ENCODE measurements at regions not wholly inside any gene's neighbourhood (a gene's known extent, or its start where the extent isn't known, plus 50 kb on each side); places are given as distances from the start of the nearest gene placed in this dataset.

GRCh38 chr9:14401911-14402310 is 88.0 kb upstream of the NFIB start:
- TF ChIP-seq FOXP2 (optimal IDR thresholded peaks at IDR 0.05; ENCODE audit: borderline replicate concordance, extremely low read depth, extremely low read length, insufficient read depth) (no peak), POLR2AphosphoS5 (IDR thresholded peaks at IDR 0.05; ENCODE audit: low read depth, low read length) (no peak), SIN3A (IDR thresholded peaks at IDR 0.05; ENCODE audit: borderline replicate concordance, insufficient read depth, low read length) (no peak), TAF1 (IDR thresholded peaks at IDR 0.05; ENCODE audit: borderline replicate concordance, insufficient read depth, low read length) (no peak)
- TF ChIP-seq, protein P1, sequence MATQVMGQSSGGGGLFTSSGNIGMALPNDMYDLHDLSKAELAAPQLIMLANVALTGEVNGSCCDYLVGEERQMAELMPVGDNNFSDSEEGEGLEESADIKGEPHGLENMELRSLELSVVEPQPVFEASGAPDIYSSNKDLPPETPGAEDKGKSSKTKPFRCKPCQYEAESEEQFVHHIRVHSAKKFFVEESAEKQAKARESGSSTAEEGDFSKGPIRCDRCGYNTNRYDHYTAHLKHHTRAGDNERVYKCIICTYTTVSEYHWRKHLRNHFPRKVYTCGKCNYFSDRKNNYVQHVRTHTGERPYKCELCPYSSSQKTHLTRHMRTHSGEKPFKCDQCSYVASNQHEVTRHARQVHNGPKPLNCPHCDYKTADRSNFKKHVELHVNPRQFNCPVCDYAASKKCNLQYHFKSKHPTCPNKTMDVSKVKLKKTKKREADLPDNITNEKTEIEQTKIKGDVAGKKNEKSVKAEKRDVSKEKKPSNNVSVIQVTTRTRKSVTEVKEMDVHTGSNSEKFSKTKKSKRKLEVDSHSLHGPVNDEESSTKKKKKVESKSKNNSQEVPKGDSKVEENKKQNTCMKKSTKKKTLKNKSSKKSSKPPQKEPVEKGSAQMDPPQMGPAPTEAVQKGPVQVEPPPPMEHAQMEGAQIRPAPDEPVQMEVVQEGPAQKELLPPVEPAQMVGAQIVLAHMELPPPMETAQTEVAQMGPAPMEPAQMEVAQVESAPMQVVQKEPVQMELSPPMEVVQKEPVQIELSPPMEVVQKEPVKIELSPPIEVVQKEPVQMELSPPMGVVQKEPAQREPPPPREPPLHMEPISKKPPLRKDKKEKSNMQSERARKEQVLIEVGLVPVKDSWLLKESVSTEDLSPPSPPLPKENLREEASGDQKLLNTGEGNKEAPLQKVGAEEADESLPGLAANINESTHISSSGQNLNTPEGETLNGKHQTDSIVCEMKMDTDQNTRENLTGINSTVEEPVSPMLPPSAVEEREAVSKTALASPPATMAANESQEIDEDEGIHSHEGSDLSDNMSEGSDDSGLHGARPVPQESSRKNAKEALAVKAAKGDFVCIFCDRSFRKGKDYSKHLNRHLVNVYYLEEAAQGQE (IDR thresholded peaks at IDR 0.05; ENCODE audit: insufficient read depth in 1 of 2, low read depth in 2 of 2, low read length in 2 of 2): no peak

DNA sequence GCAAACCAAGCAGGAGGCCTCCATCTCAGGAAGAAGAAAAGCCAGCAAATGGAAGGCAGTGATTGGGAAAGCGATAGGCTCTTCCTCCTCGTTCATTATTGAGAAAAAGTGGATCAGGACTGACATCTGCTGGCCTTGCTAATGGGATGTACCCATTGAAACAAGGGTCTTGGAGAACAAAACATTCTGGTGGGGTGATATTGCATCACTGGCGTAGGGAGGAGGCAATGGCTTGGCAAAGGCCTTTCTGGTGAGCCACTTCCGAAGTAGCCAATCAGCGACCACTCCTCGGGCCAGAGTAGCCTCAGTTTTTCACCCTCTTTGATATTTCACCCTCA is 86.7 kb upstream of the NFIB start:
- no peak for TF ChIP-seq FOXP2 (optimal IDR thresholded peaks at IDR 0.05; ENCODE audit: borderline replicate concordance, extremely low read depth, extremely low read length, insufficient read depth)
- no peak for TF ChIP-seq TAF1 (IDR thresholded peaks at IDR 0.05; ENCODE audit: borderline replicate concordance, insufficient read depth, low read length)
- no peak for TF ChIP-seq POLR2AphosphoS5 (IDR thresholded peaks at IDR 0.05; ENCODE audit: low read depth, low read length)
- TF ChIP-seq, protein P1 (IDR thresholded peaks at IDR 0.05; ENCODE audit: insufficient read depth in 1 of 2, low read depth in 2 of 2, low read length in 2 of 2): no peak
- no peak for TF ChIP-seq SIN3A (IDR thresholded peaks at IDR 0.05; ENCODE audit: borderline replicate concordance, insufficient read depth, low read length)

DNA sequence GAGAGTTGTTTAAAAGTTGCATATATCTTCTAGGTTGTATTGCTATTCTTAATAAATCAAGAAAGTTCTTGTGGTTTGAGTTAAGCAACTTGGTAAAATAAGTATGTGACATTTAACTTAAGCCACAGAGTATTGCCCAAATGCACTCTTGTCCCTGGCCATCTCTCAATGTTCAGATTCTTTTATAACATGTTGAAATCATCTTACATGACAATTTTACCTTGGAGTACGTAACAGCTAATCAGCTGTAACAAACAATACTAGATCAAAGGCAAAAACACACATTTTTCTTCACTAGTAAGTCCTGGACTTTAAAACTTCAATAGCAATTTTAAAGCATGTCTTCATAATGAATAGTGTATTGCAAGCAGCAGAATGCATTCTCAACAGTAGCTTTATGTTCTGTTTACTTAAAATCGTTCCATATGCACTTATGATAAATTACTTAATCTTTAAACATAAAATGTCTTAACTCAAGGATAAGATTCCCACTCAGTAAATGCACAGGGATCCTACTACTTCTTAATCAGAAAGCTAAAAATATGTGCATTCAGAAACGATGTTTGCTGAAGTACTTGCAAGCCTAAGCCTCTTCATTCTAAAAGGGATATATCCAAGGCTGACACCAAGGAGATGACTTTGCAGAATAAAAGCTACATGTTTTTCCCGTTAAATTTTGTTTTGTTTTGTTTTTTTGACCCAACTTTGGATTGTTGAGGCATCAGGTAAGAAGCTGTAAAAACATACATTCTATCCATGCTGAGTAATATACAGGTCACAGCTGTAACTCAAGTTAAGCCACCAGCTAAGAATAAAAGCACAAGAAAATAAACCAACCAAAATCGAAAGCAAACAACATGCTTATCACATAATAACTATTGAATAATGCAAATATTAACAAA is 86.1 kb upstream of the NFIB start:
- TF ChIP-seq POLR2AphosphoS5 (IDR thresholded peaks at IDR 0.05; ENCODE audit: low read depth, low read length) (no peak), TAF1 (IDR thresholded peaks at IDR 0.05; ENCODE audit: borderline replicate concordance, insufficient read depth, low read length) (no peak), FOXP2 (optimal IDR thresholded peaks at IDR 0.05; ENCODE audit: borderline replicate concordance, extremely low read depth, extremely low read length, insufficient read depth) (no peak), SIN3A (IDR thresholded peaks at IDR 0.05; ENCODE audit: borderline replicate concordance, insufficient read depth, low read length) (no peak)

GRCh38 chr9:14398473-14398872 is 84.5 kb upstream of the NFIB start:
- TF ChIP-seq, protein P1 (IDR thresholded peaks at IDR 0.05; ENCODE audit: insufficient read depth in 1 of 2, low read depth in 2 of 2, low read length in 2 of 2): no peak
- TF ChIP-seq TAF1 (IDR thresholded peaks at IDR 0.05; ENCODE audit: borderline replicate concordance, insufficient read depth, low read length) (no peak), FOXP2 (optimal IDR thresholded peaks at IDR 0.05; ENCODE audit: borderline replicate concordance, extremely low read depth, extremely low read length, insufficient read depth) (no peak), POLR2AphosphoS5 (IDR thresholded peaks at IDR 0.05; ENCODE audit: low read depth, low read length) (no peak)

DNA sequence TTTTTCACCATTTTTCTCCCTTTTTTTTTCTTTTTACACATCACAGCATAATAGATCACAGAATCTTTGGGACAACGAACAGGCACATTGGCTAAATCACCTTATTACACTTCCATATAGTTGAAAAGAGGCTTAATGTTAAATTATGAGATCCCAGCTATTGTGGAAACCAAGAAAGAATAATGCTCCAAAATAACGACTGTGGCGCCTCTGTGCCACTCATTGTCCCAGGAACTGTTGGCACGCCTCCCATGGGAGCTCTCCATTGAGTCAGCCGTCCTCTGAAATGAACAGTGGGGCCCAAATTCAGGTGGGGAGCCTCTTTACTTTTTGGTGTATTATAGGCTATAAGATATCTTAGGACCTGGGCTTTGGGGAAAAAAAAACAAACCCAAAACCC is 82.2 kb upstream of the NFIB start:
- TF ChIP-seq TAF1 (IDR thresholded peaks at IDR 0.05; ENCODE audit: borderline replicate concordance, insufficient read depth, low read length): no peak
- TF ChIP-seq FOXP2 (optimal IDR thresholded peaks at IDR 0.05; ENCODE audit: borderline replicate concordance, extremely low read depth, extremely low read length, insufficient read depth): no peak
- no peak for TF ChIP-seq POLR2AphosphoS5 (IDR thresholded peaks at IDR 0.05; ENCODE audit: low read depth, low read length)
- no peak for TF ChIP-seq SIN3A (IDR thresholded peaks at IDR 0.05; ENCODE audit: borderline replicate concordance, insufficient read depth, low read length)
- TF ChIP-seq, protein P1 (IDR thresholded peaks at IDR 0.05; ENCODE audit: insufficient read depth in 1 of 2, low read depth in 2 of 2, low read length in 2 of 2): no peak
